Ishikawa (cell line): ENCODE measurements at regions not wholly inside any gene's neighbourhood (a gene's known extent, or its start where the extent isn't known, plus 50 kb on each side); places are given as distances from the start of the nearest gene placed in this dataset.

Experiments
- CEBPB ChIP-seq: IDR thresholded peaks from 2 replicates; pipeline ENCODE4 v1.6.1; 2012
- CREB1 ChIP-seq: IDR thresholded peaks from 2 replicates; pipeline ENCODE4 v1.6.1; 2012; ENCODE audit warnings: low read depth
- EGR1 ChIP-seq: IDR thresholded peaks from 2 replicates; pipeline ENCODE4 v1.6.1; 2012
- EP300 ChIP-seq: IDR thresholded peaks from 2 replicates; pipeline ENCODE4 v1.6.1; 2012; ENCODE audit warnings: borderline replicate concordance
- FOXM1 ChIP-seq: IDR thresholded peaks from 2 replicates; pipeline ENCODE4 v1.6.1; 2012; ENCODE audit warnings: low read depth, borderline replicate concordance
- MAX ChIP-seq: IDR thresholded peaks from 2 replicates; pipeline ENCODE4 v1.6.1; 2012
- NFIC ChIP-seq: IDR thresholded peaks from 2 replicates; pipeline ENCODE4 v1.6.1; 2012
- RAD21 ChIP-seq: IDR thresholded peaks from 2 replicates; pipeline ENCODE4 v1.6.1; 2012; ENCODE audit warnings: low read depth
- REST ChIP-seq: IDR thresholded peaks from 2 replicates; pipeline ENCODE4 v1.6.1; 2012; ENCODE audit warnings: low read depth, mild to moderate bottlenecking
- TAF1 ChIP-seq: IDR thresholded peaks from 2 replicates; pipeline ENCODE4 v1.6.1; 2012; ENCODE audit warnings: low read depth, mild to moderate bottlenecking
- TCF12 ChIP-seq: IDR thresholded peaks from 2 replicates; pipeline ENCODE4 v1.6.1; 2012; ENCODE audit warnings: low read depth
- TEAD4 ChIP-seq: IDR thresholded peaks from 2 replicates; pipeline ENCODE4 v1.6.1; 2012
- USF1 ChIP-seq: IDR thresholded peaks from 2 replicates; pipeline ENCODE4 v1.6.1; 2012
- YY1 ChIP-seq: IDR thresholded peaks from 2 replicates; pipeline ENCODE4 v1.6.1; 2012; ENCODE audit warnings: low read depth
- ZBTB7A ChIP-seq: IDR thresholded peaks from 2 replicates; pipeline ENCODE4 v1.6.1; 2012; ENCODE audit warnings: low read depth

- TF ChIP-seq FOXM1 (no peak), EGR1 (no peak), MAX (no peak), USF1 (no peak), EP300 (no peak), TEAD4 (no peak), CEBPB (no peak), TAF1 (no peak), NFIC (no peak)
Observed at GRCh38 chr5:82512025-82512424, 233.9 kb upstream of the RPS23 start.

- no peak for TF ChIP-seq TAF1
- no peak for TF ChIP-seq REST
- no peak for TF ChIP-seq NFIC
- TF ChIP-seq EP300 = no peak
- no peak for TF ChIP-seq TCF12
- no peak for TF ChIP-seq USF1
Observed at GRCh38 chr5:82511134-82511533, 233.0 kb upstream of the RPS23 start.

GRCh38 chr5:82509762-82510161 is 231.6 kb upstream of the RPS23 start:
- TF ChIP-seq TEAD4 (no peak), YY1 (no peak), FOXM1 (no peak), MAX (no peak), CEBPB (no peak), TCF12 (no peak), RAD21 (no peak), EP300 (no peak)

GRCh38 chr5:82499725-82500244 is 221.6 kb upstream of the RPS23 start:
- no peak for TF ChIP-seq EP300
- TF ChIP-seq CREB1 = no peak
- no peak for TF ChIP-seq NFIC
- no peak for TF ChIP-seq USF1
- TF ChIP-seq EGR1 = no peak
- TF ChIP-seq TCF12 = no peak
- TF ChIP-seq MAX = no peak
- no peak for TF ChIP-seq CEBPB
- no peak for TF ChIP-seq RAD21
- no peak for TF ChIP-seq TAF1
- TF ChIP-seq YY1 = no peak
- TF ChIP-seq ZBTB7A = no peak
- no peak for TF ChIP-seq REST

- no peak for TF ChIP-seq CEBPB
- TF ChIP-seq YY1 = no peak
- no peak for TF ChIP-seq NFIC
- no peak for TF ChIP-seq MAX
- no peak for TF ChIP-seq CREB1
- no peak for TF ChIP-seq TEAD4
- no peak for TF ChIP-seq TAF1
- no peak for TF ChIP-seq REST
- no peak for TF ChIP-seq RAD21
- TF ChIP-seq EGR1 = no peak
- no peak for TF ChIP-seq TCF12
- no peak for TF ChIP-seq ZBTB7A
Observed at GRCh38 chr5:82497242-82497641, 219.1 kb upstream of the RPS23 start.
